Neural progenitor cell (in vitro differentiated cells): ENCODE measurements at regions not wholly inside any gene's neighbourhood (a gene's known extent, or its start where the extent isn't known, plus 50 kb on each side); places are given as distances from the start of the nearest gene placed in this dataset.
A peak's percentile ranks its signal among the peaks of the same experiment; 100 is the strongest.

Experiments
- DNase-seq: peaks from one replicate; pipeline ENCODE4 v3.0.0-alpha.2; 2016; ENCODE audit warnings: low spot score
- H2AFZ ChIP-seq: fragments of 200-600 bp; sonication (generic); replicated peaks from 2 replicates; pipeline ENCODE4 v1.6.1; 2016; ENCODE audit warnings: antibody characterized with exemption
- H3F3A ChIP-seq: fragments of 200-600 bp; sonication (generic); 2 replicates; pipeline ENCODE4 v1.6.1; 2016; ENCODE audit warnings: antibody characterized with exemption, low read depth
- H3K27ac ChIP-seq: fragments of 200-600 bp; sonication (generic); 2 replicates; pipeline ENCODE4 v1.5.1; 2016; ENCODE audit warnings: mild to moderate bottlenecking
- H3K27me3 ChIP-seq: fragments of 200-600 bp; sonication (generic); 2 replicates; pipeline ENCODE4 v1.6.1; 2016; ENCODE audit warnings: mild to moderate bottlenecking, moderate library complexity
- H3K36me3 ChIP-seq: fragments of 200-600 bp; sonication (generic); 2 replicates; pipeline ENCODE4 v1.5.1; 2016
- H3K4me1 ChIP-seq: fragments of 200-600 bp; sonication (generic); 2 replicates; pipeline ENCODE4 v1.6.1; 2016; ENCODE audit warnings: mixed run types
- H3K4me2 ChIP-seq: fragments of 200-600 bp; sonication (generic); 2 replicates; pipeline ENCODE4 v1.6.1; 2016
- H3K4me3 ChIP-seq: fragments of 200-600 bp; sonication (generic); 2 replicates; pipeline ENCODE4 v1.5.1; 2016
- H3K79me2 ChIP-seq: fragments of 200-600 bp; sonication (generic); 2 replicates; pipeline ENCODE4 v1.6.1; 2016; ENCODE audit warnings: low read depth
- H3K9ac ChIP-seq: fragments of 200-600 bp; sonication (generic); 2 replicates; pipeline ENCODE4 v1.6.1; 2016
- H3K9me3 ChIP-seq: fragments of 200-600 bp; sonication (generic); 2 replicates; pipeline ENCODE4 v1.5.1; 2016; ENCODE audit warnings: low read depth
- H4K20me1 ChIP-seq: fragments of 200-600 bp; sonication (generic); 2 replicates; pipeline ENCODE4 v1.6.1; 2016; ENCODE audit warnings: low read depth
- H3K27ac Mint-ChIP-seq: 3 replicates; pipeline ENCODE4 v1.8.0; 2021; ENCODE audit warnings: mixed read lengths
- H3K27me3 Mint-ChIP-seq: 2 replicates; pipeline ENCODE4 v1.8.0; 2022; ENCODE audit warnings: low read depth, mild to moderate bottlenecking, inconsistent platforms, moderate library complexity, mixed read lengths; ENCODE audit not compliant: insufficient read depth
- H3K36me3 Mint-ChIP-seq: 3 replicates; pipeline ENCODE4 v1.8.0; 2021; ENCODE audit warnings: mixed read lengths
- H3K4me1 Mint-ChIP-seq: 3 replicates; pipeline ENCODE4 v1.8.0; 2021; ENCODE audit warnings: mixed read lengths
- H3K4me3 Mint-ChIP-seq: 3 replicates; pipeline ENCODE4 v1.8.0; 2021; ENCODE audit warnings: mild to moderate bottlenecking, moderate library complexity, mixed read lengths
- H3K9me3 Mint-ChIP-seq: 3 replicates; pipeline ENCODE4 v1.8.0; 2020; ENCODE audit warnings: mixed read lengths
- CTCF ChIP-seq: fragments of 200-600 bp; sonication (generic); IDR thresholded peaks from 2 replicates; pipeline ENCODE4 v1.5.1; 2017; ENCODE audit warnings: antibody characterized with exemption, mild to moderate bottlenecking
- EZH2 ChIP-seq: fragments of 200-600 bp; sonication (generic); IDR thresholded peaks from 2 replicates; pipeline ENCODE4 v1.6.1; 2017; ENCODE audit warnings: antibody characterized with exemption, mild to moderate bottlenecking, moderate library complexity
- EZH2phosphoT487 ChIP-seq: fragments of 200-600 bp; sonication (generic); IDR thresholded peaks from 2 replicates; pipeline ENCODE4 v1.6.1; 2017; ENCODE audit warnings: antibody characterized with exemption

DNA sequence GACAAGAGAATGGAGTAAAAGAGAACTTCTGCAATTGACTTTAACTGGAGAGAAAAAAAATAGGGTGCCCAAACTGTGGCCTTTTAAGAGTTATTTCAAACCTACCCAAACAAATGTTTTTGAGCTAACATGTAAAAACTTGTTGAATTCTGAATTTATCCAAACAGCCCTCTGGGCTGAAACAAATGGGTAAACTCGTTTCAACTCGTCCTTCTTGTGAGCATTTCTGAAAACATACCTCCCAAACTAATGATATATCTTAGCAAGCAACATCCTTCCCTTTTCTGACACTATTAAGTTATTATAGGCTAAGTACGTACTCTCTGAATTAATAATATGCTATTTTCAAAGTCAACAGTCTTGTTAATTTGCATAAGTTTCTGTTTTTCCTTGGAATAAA, 793.0 kb upstream of the ACVR2A start:
- H3K4me3 ChIP-seq: no peak overlapping the region
- H3K9me3 Mint-ChIP-seq: peaks cover 2% of the 10 kb centered on the region
- no peaks in the 10 kb centered on the region for H3K4me1 ChIP-seq
- no peaks in the 10 kb centered on the region for H3K27me3 Mint-ChIP-seq
- no peaks in the 10 kb centered on the region for H3K79me2 ChIP-seq
- no peak overlapping the region for H3K4me3 Mint-ChIP-seq
- H2AFZ ChIP-seq: no peak overlapping the region
- peaks cover 3% of the 10 kb centered on the region for H3K4me1 Mint-ChIP-seq
- H4K20me1 ChIP-seq: no peaks in the 10 kb centered on the region
- no peaks in the 10 kb centered on the region for H3K36me3 ChIP-seq
- H3K27me3 ChIP-seq: no peaks in the 10 kb centered on the region
- H3F3A ChIP-seq: no peaks in the 10 kb centered on the region
- DNase-seq: no peak
- no peak overlapping the region for H3K4me2 ChIP-seq
- H3K27ac Mint-ChIP-seq: no peak overlapping the region
- no peaks in the 10 kb centered on the region for H3K9me3 ChIP-seq
- H3K36me3 Mint-ChIP-seq: no peaks in the 10 kb centered on the region
- TF ChIP-seq EZH2phosphoT487 (no peak), EZH2 (no peak), CTCF (no peak)
- H3K9ac ChIP-seq: no peak overlapping the region
- H3K27ac ChIP-seq: no peak overlapping the region

- Mint-ChIP-seq H3K27me3 (no peaks in the 10 kb centered on the region), H3K27ac (no peak overlapping the region), H3K4me3 (no peak overlapping the region), H3K9me3 (peaks cover 2% of the 10 kb centered on the region), H3K36me3 (no peaks in the 10 kb centered on the region), H3K4me1 (peaks cover 3% of the 10 kb centered on the region)
- no peaks in the 10 kb centered on the region for H3K9me3 ChIP-seq
- no peaks in the 10 kb centered on the region for H3K4me1 ChIP-seq
- no peaks in the 10 kb centered on the region for H3K36me3 ChIP-seq
- no peak overlapping the region for H3K4me3 ChIP-seq
- H3K27me3 ChIP-seq: no peaks in the 10 kb centered on the region
- no peak overlapping the region for H3K9ac ChIP-seq
- no peak overlapping the region for H3K27ac ChIP-seq
- no peak for TF ChIP-seq CTCF
- TF ChIP-seq EZH2phosphoT487: no peak
- TF ChIP-seq EZH2: no peak
- H3K79me2 ChIP-seq: no peaks in the 10 kb centered on the region
- H2AFZ ChIP-seq: no peak overlapping the region
- no peak overlapping the region for H3K4me2 ChIP-seq
- DNase-seq: no peak
- H4K20me1 ChIP-seq: no peaks in the 10 kb centered on the region
- H3F3A ChIP-seq: no peaks in the 10 kb centered on the region
These were observed 793.6 kb upstream of the ACVR2A start for GRCh38 chr2:147051248-147051647.

DNA sequence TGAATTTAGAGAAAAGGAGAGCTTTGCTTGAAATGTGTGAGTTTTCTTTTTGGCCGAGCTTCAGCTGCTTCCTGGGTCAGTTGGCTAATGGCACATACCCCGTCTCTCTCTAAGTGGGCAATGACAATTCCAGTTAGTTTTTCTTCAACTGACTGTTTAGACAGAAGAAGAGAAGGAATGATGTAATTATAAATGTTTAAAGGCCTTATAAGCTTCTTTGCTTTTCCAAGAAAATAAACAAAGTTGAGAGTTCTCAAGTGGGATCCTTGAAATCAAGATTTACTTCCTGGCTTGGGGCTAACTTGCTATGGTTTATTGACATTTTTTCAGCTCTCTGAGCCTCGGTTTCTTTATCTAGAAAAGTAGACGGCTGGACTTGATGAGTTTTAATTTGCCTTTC, 794.9 kb upstream of the ACVR2A start:
- H3K27ac Mint-ChIP-seq: no peak overlapping the region
- H3K4me2 ChIP-seq: no peak overlapping the region
- peaks cover 3% of the 10 kb centered on the region for H3K4me1 Mint-ChIP-seq
- H4K20me1 ChIP-seq: no peaks in the 10 kb centered on the region
- peaks cover 2% of the 10 kb centered on the region for H3K9me3 Mint-ChIP-seq
- H3K27ac ChIP-seq: no peak overlapping the region
- H3K4me1 ChIP-seq: no peaks in the 10 kb centered on the region
- H3K79me2 ChIP-seq: no peaks in the 10 kb centered on the region
- no peak overlapping the region for H3K9ac ChIP-seq
- H3F3A ChIP-seq: no peaks in the 10 kb centered on the region
- H3K27me3 ChIP-seq: no peaks in the 10 kb centered on the region
- H2AFZ ChIP-seq: peak overlapping the region; percentile 15
- H3K4me3 Mint-ChIP-seq: no peak overlapping the region
- H3K36me3 Mint-ChIP-seq: no peaks in the 10 kb centered on the region
- H3K27me3 Mint-ChIP-seq: no peaks in the 10 kb centered on the region
- DNase-seq: no peak
- H3K9me3 ChIP-seq: no peaks in the 10 kb centered on the region
- TF ChIP-seq EZH2phosphoT487 (no peak), CTCF (no peak), EZH2 (no peak)
- H3K36me3 ChIP-seq: no peaks in the 10 kb centered on the region
- no peak overlapping the region for H3K4me3 ChIP-seq

GRCh38 chr2:147046473-147046872, 798.4 kb upstream of the ACVR2A start:
- no peak overlapping the region for H3K27ac Mint-ChIP-seq
- Histone ChIP-seq H3K36me3 (no peaks in the 10 kb centered on the region), H3K79me2 (no peaks in the 10 kb centered on the region), H3K27me3 (no peaks in the 10 kb centered on the region), H3K4me1 (no peaks in the 10 kb centered on the region), H3K4me2 (no peak overlapping the region), H3K4me3 (no peak overlapping the region), H3K9ac (no peak overlapping the region), H3F3A (no peaks in the 10 kb centered on the region), H3K27ac (no peak overlapping the region), H3K9me3 (no peaks in the 10 kb centered on the region), H4K20me1 (no peaks in the 10 kb centered on the region), H2AFZ (no peak overlapping the region)
- DNase-seq: no peak
- no peaks in the 10 kb centered on the region for H3K36me3 Mint-ChIP-seq
- no peak overlapping the region for H3K4me3 Mint-ChIP-seq
- no peaks in the 10 kb centered on the region for H3K27me3 Mint-ChIP-seq
- H3K9me3 Mint-ChIP-seq: no peaks in the 10 kb centered on the region
- peaks cover 3% of the 10 kb centered on the region for H3K4me1 Mint-ChIP-seq
- TF ChIP-seq EZH2 (no peak), EZH2phosphoT487 (no peak), CTCF (no peak)
